Keratinocyte (primary cell): ENCODE measurements at regions not wholly inside any gene's neighbourhood (a gene's known extent, or its start where the extent isn't known, plus 50 kb on each side); places are given as distances from the start of the nearest gene placed in this dataset.

Experiments
- DNase-seq: peaks from one replicate; pipeline ENCODE4 v3.0.0-alpha.2; 2011; ENCODE audit warnings: low read depth, missing footprints, low spot score
- FAIRE-seq: peaks from 2 replicates; lab custom pipeline; 2011; peaks lifted over from hg19 to GRCh38; lab: Jason Lieb, UNC
- H2AFZ ChIP-seq: 2 replicates; pipeline ENCODE4 v1.6.0; 2012; ENCODE audit warnings: low read length, control low read depth, inconsistent platforms; ENCODE audit not compliant: control insufficient read depth
- H3K27ac ChIP-seq: 2 replicates; pipeline ENCODE4 v1.5.1; 2011; ENCODE audit warnings: low read length; ENCODE audit not compliant: control insufficient read depth, insufficient read depth
- H3K27me3 ChIP-seq: 3 replicates; pipeline ENCODE4 v1.6.0; 2011; ENCODE audit warnings: low read length; ENCODE audit not compliant: control insufficient read depth, insufficient read depth; ENCODE audit errors: extremely low read depth
- H3K36me3 ChIP-seq, 2 experiments: 2 replicates in 1 of 2; 3 replicates in 1 of 2; pipeline ENCODE4 v1.5.1; 2011; ENCODE audit warnings: low read length in 2 of 2, mild to moderate bottlenecking in 1 of 2; ENCODE audit not compliant: control insufficient read depth in 2 of 2, insufficient read depth in 2 of 2; ENCODE audit errors: extremely low read depth in 1 of 2
- H3K4me1 ChIP-seq: 3 replicates; pipeline ENCODE4 v1.5.1; 2011; ENCODE audit warnings: low read length; ENCODE audit not compliant: control insufficient read depth, insufficient read depth; ENCODE audit errors: extremely low read depth
- H3K4me2 ChIP-seq: 3 replicates; pipeline ENCODE4 v1.6.0; 2011; ENCODE audit warnings: low read depth, low read length; ENCODE audit not compliant: control insufficient read depth, insufficient read depth; ENCODE audit errors: extremely low read depth
- H3K4me3 ChIP-seq, 3 experiments: fragments of 200-600 bp in 1 of 3; sonication (generic) in 1 of 3; 2 replicates in 2 of 3; 3 replicates in 1 of 3; pipeline ENCODE4 v1.5.1; 2011 to 2016; ENCODE audit warnings: low read length in 3 of 3, mild to moderate bottlenecking in 3 of 3, control low read depth in 2 of 3, inconsistent platforms in 1 of 3, low read depth in 1 of 3, mixed read lengths in 1 of 3, mixed run types in 1 of 3, moderate library complexity in 1 of 3; ENCODE audit not compliant: control insufficient read depth in 2 of 3, insufficient read depth in 2 of 3; ENCODE audit errors: extremely low read depth in 1 of 3
- H3K79me2 ChIP-seq: 2 replicates; pipeline ENCODE4 v1.6.0; 2012; ENCODE audit warnings: low read length; ENCODE audit not compliant: control insufficient read depth, insufficient read depth
- H3K9ac ChIP-seq: 3 replicates; pipeline ENCODE4 v1.6.0; 2011; ENCODE audit warnings: low read length; ENCODE audit not compliant: control insufficient read depth, insufficient read depth; ENCODE audit errors: extremely low read depth
- H3K9me1 ChIP-seq: 3 replicates; pipeline ENCODE4 v1.6.0; 2011; ENCODE audit warnings: low read length; ENCODE audit not compliant: control insufficient read depth, insufficient read depth; ENCODE audit errors: extremely low read depth
- H3K9me3 ChIP-seq: 2 replicates; pipeline ENCODE4 v1.5.1; 2012; ENCODE audit warnings: low read depth, low read length; ENCODE audit not compliant: control insufficient read depth
- H4K20me1 ChIP-seq: 3 replicates; pipeline ENCODE4 v1.6.0; 2011; ENCODE audit warnings: low read length; ENCODE audit not compliant: control insufficient read depth, insufficient read depth; ENCODE audit errors: extremely low read depth
- CTCF ChIP-seq, 3 experiments: IDR thresholded peaks in 1 of 3; conservative IDR thresholded peaks in 1 of 3; optimal IDR thresholded peaks in 1 of 3; 2 replicates in 2 of 3; 3 replicates in 1 of 3; pipeline versions ENCODE3 to v1.5.1; 2011; ENCODE audit warnings: low read length in 3 of 3, mild to moderate bottlenecking in 3 of 3, moderate library complexity in 2 of 3, control low read depth in 1 of 3, inconsistent platforms in 1 of 3; ENCODE audit not compliant: insufficient read depth in 2 of 3; ENCODE audit errors: extremely low read depth in 1 of 3
- EZH2 ChIP-seq: IDR thresholded peaks from one replicate; pipeline ENCODE4 v1.6.1; 2012; ENCODE audit warnings: inconsistent platforms, mild to moderate bottlenecking, low read length, moderate library complexity
- dilution Hi-C: fragments of 300-500 bp; cut with MboI; formaldehyde crosslinking; loops from one replicate; pipeline ENCODE4 v1.7.0; 2020; ENCODE audit warnings: low sequenced_read_pairs; ENCODE audit not compliant: extremely low pct_ligation_motif_present

GRCh38 chr5:44644628-44645027, 164.1 kb upstream of the MRPS30 start:
- Histone ChIP-seq H3K36me3 (no peaks in the 10 kb centered on the region), H4K20me1 (no peaks in the 10 kb centered on the region), H3K4me1 (no peaks in the 10 kb centered on the region), H3K9me1 (no peaks in the 10 kb centered on the region), H3K9me3 (peaks cover 2% of the 10 kb centered on the region), H3K79me2 (no peaks in the 10 kb centered on the region), H3K27me3 (no peaks in the 10 kb centered on the region), H3K9ac (no peak overlapping the region), H3K4me3 (no peak overlapping the region), H3K27ac (no peak overlapping the region), H3K4me2 (no peak overlapping the region), H2AFZ (no peak overlapping the region)
- no peak for TF ChIP-seq CTCF (optimal IDR thresholded peaks at IDR 0.05 in 1 of 3, IDR thresholded peaks at IDR 0.05 in 1 of 3, conservative IDR thresholded peaks at IDR 0.05 in 1 of 3; ENCODE audit: extremely low read depth in 1 of 3, insufficient read depth in 2 of 3, low read length in 3 of 3)
- FAIRE-seq (no peak), DNase-seq (no peak)
- dilution Hi-C loops: no loop called here

GRCh38 chr5:44641820-44642219, 166.9 kb upstream of the MRPS30 start:
- Histone ChIP-seq H3K4me1 (no peaks in the 10 kb centered on the region), H3K4me3 (no peak overlapping the region), H3K9me3 (peaks cover 2% of the 10 kb centered on the region), H3K9me1 (no peaks in the 10 kb centered on the region), H3K27me3 (no peaks in the 10 kb centered on the region), H3K4me2 (no peak overlapping the region), H3K36me3 (no peaks in the 10 kb centered on the region), H2AFZ (no peak overlapping the region), H3K27ac (no peak overlapping the region), H3K79me2 (no peaks in the 10 kb centered on the region), H4K20me1 (no peaks in the 10 kb centered on the region), H3K9ac (no peak overlapping the region)
- no peak for TF ChIP-seq EZH2
- no peak for TF ChIP-seq CTCF (optimal IDR thresholded peaks at IDR 0.05 in 1 of 3, IDR thresholded peaks at IDR 0.05 in 1 of 3, conservative IDR thresholded peaks at IDR 0.05 in 1 of 3; ENCODE audit: extremely low read depth in 1 of 3, insufficient read depth in 2 of 3, low read length in 3 of 3)
- FAIRE-seq: no peak
- dilution Hi-C loops: no loop called here
- no peak for DNase-seq
